Astrocyte of the cerebellum (primary cell): ENCODE measurements at regions not wholly inside any gene's neighbourhood (a gene's known extent, or its start where the extent isn't known, plus 50 kb on each side); places are given as distances from the start of the nearest gene placed in this dataset.

Experiments
- DNase-seq: peaks from one replicate; pipeline ENCODE4 v3.0.0-alpha.2; 2011; ENCODE audit warnings: low read depth
- H3K4me3 ChIP-seq: 2 replicates; pipeline ENCODE4 v1.5.1; 2011; ENCODE audit warnings: mild to moderate bottlenecking, low read depth, low read length, moderate library complexity
- CTCF ChIP-seq: IDR thresholded peaks from 2 replicates; pipeline ENCODE4 v1.5.1; 2012; ENCODE audit warnings: low read length, low read depth, moderate library complexity, mild to moderate bottlenecking; ENCODE audit errors: missing control alignments
- in situ Hi-C: cut with HindIII; loops from 2 replicates; pipeline ENCODE4 v1.10.0; 2017; ENCODE audit warnings: low sequenced_read_pairs

GRCh38 chr17:69713815-69714214 is 299.3 kb downstream of the MAP2K6 start:
- no peak overlapping the region for H3K4me3 ChIP-seq
- no peak for TF ChIP-seq CTCF
- DNase-seq = no peak
- in situ Hi-C loops = no loop called here

DNA sequence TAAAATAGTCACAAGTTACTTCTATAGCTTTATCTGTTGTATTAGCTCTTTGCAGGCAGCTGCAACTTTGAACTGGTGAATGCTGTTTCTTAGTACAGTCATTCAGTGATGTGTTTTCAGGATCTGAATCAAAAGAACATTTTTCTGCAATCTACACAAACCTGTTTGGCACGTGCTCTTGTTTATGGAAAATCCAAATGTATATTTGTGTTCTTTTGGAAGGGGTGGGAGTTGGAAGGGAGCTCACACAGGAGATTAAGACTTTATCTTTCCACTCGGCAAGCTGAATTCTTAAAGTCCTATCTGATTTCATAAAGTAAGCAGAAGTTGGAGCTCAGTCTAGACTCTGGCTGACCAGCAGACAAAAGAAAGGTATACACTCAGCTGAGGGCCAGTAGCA is 300.2 kb downstream of the MAP2K6 start:
- in situ Hi-C loops = no loop called here
- TF ChIP-seq CTCF = no peak
- no peak overlapping the region for H3K4me3 ChIP-seq
- DNase-seq = no peak

DNA sequence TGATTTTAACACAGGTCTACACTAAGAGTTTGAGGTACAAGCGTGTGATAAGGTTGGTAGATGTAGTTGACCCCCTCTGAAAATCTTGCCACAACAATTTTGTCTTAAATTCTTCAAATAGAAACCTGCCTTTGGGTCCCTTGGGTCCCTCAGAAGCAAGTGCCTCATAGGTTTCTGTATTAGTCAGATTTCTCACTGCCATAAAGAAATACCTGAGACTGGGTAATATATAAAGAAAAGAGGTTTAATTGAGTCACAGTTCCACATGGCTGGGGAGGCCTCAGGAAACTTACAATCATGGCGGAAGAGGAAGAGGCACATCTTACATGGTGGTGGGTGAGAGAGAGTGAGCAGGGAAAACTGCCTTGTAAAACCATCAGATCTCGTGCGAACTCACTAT is 301.2 kb downstream of the MAP2K6 start:
- H3K4me3 ChIP-seq = no peak overlapping the region
- DNase-seq = no peak
- in situ Hi-C loops = no loop called here
- no peak for TF ChIP-seq CTCF

DNA sequence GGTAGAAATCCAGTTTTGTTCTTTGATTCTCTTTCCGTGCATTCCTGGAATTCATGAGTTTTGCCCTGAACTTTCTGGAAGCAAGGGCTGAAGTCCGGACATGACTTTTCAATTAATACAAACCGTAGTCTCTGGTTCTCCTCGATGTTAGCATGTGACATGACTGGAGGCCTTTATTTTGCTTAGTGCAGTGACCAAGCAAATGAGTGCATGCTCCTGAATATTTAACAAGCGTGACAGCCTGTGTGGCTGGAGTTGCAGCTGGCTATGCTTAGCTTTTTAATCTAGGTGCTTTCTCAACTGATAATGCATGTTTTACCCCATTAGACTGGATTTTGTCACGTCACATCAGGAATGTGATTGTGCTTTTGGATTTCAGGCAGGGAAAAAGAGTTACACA is 302.1 kb downstream of the MAP2K6 start:
- in situ Hi-C loops = no loop called here
- H3K4me3 ChIP-seq = no peak overlapping the region
- TF ChIP-seq CTCF = no peak
- DNase-seq = peak; percentile 19

- DNase-seq = no peak
- H3K4me3 ChIP-seq = no peak overlapping the region
- in situ Hi-C loops = no loop called here
- TF ChIP-seq CTCF = no peak
These were observed 302.7 kb downstream of the MAP2K6 start for GRCh38 chr17:69717214-69717613.

- in situ Hi-C loops = no loop called here
- no peak overlapping the region for H3K4me3 ChIP-seq
- TF ChIP-seq CTCF = no peak
- no peak for DNase-seq
These were observed 303.3 kb downstream of the MAP2K6 start for GRCh38 chr17:69717819-69718218.

- no peak overlapping the region for H3K4me3 ChIP-seq
- in situ Hi-C loops = no loop called here
- no peak for TF ChIP-seq CTCF
- DNase-seq = no peak
These were observed 305.1 kb downstream of the MAP2K6 start for GRCh38 chr17:69719474-69720048.
